Suppressor macrophage treated with lipopolysaccharide for 1 hour (primary cell): ENCODE measurements at regions not wholly inside any gene's neighbourhood (a gene's known extent, or its start where the extent isn't known, plus 50 kb on each side); places are given as distances from the start of the nearest gene placed in this dataset.
"Not testable (repeated sequence)": the region's sequence is repeated elsewhere in the genome, so short reads cannot be mapped to it uniquely, and the experiment has no call there.

Source experiments
- DNase-seq, 3 donors: peaks; one replicate each; pipeline ENCODE4 v3.0.0-alpha.2; 2020 to 2022

DNA sequence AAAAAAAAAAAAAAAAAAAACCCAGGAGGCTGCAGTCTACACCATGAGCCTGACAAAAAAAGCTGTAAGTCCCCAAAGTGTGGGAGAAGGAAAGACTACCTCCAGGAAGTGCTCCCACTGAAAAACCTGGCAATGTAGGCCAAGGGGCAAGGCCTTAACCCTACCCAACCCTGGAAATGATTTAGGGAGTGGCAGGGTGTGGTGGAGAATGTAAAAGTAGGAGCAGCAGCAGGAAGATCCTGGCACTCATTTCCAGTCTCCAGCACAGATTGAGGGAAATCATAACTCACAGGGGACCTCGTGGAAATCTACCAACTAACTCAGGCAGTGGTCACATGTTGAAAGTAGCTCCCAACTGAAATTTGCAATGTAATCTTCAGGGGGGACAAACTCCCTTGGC is 839.5 kb downstream of the EPHA3 start:
- no peak for DNase-seq

DNA sequence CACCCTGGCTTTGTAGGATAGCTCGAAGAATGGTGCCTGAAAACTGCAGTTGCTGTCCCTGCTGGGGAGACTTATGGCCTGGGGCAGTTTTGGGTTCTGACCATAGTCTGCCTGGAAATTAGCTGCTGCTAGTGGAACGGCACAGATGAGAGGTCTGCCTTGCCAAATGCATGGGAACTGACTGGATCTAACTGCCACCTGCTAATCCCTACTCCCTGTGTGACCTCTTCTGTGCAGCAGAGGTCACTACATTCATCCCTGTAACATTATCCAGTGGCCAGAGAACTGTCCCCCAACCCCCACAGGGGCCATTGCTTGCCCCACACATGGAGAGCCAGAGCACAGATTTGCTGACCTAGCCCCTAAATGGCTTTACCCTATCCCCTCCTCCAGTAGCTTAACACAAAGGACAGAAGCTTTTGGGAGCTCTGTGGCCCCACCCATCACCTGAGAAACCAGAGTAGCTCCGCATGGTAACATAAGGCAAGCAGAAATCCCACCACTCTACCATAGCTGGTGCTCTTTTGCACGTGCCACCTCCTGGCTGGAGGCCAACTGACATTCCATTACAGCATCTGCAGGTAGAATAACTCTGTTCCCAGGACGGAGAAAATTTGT is 840.0 kb downstream of the EPHA3 start:
- no peak for DNase-seq

DNA sequence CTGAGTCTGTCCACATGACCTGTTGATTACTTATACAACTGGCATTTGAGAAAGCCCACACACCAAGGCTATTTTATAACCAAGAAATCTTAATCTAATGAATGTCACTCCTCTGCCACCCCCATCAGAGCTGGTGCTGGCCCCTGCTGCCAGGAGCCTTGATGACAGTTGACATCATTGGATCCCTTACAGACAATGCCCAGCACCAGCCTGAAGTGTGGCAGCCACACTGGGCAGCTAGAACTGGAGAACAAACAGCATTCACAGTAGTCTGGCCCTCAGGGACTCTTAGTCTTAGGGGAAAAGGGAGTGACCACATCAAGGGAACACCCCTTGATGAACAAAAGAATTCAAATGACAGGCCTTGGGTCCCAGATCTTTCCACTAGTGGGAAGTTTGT is 840.6 kb downstream of the EPHA3 start:
- DNase-seq = no peak

DNA sequence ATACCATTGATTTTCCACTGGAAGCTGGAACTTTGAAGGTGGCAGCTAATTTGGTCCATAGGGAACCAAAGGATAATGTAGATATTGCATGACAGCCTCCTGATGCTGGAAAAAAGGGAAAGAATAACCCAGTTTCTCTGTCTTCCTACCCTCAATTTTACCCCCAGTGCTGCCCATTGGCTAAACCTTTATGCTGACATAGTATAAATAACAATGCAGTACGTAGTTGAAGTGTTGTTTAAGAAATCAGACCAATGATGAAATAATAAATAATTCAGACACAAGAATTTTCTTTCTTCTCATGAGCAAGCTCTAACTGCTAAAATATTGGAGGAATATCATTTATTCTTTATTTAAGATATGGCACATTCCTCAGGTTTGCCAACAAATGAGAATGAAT is 843.4 kb downstream of the EPHA3 start:
- DNase-seq = no peak

DNA sequence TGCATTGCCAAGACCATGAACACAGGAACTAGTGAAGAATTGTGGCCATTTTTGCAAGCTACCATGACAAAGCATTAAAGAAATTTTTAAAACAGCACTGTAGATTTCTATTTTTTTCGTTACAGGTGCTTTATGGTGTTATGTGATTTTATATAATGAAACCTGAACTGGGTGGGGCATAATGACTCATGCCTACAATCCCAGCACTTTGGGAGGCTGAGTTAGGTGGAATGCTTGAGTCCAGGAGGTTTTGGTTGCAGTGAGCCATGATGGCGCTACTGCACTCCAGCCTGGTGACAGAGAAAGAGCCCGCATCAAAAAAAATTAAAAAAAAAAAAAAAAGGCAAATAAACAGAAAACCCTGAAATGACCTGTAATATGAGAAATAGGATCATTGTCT is 846.7 kb downstream of the EPHA3 start:
- no peak for DNase-seq

DNA sequence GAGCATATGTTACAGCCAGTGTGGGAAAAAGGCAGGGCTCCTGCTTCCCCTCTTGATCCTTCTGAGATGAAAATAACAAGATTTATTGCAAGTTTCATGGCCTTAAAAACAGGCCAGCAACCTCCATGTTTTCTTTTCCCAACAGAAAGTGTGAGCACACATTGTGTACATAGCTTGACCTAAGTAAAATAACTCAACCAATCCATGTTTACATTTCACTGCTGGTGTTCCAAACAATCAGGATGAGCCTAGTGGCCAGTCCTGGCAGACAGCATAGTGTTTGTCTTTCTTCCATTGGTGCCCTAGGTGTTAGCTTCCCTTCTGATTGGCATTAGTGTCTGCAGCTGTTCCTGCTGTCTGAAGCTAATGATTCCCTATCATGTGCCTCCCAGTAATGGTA is 847.7 kb downstream of the EPHA3 start:
- no peak for DNase-seq

DNA sequence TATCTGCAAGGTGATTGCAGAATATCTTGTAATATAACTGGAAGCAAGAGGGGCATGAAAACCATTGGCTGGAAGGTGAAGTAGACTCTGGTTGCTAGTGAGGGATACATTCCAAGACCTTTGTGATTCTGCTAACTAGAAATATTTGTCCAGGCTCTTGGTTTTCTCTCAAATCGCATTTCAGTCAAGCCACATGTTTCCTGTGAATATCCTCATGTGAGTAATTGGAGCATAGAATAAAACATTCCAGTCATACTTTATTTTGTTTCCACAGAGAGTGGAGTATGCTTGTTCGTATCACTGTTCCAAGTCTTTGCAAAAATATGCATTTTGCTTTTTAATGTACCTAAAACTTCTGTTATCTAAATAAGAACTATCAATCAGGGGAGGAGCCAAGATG is 850.0 kb downstream of the EPHA3 start:
- DNase-seq = no peak

DNA sequence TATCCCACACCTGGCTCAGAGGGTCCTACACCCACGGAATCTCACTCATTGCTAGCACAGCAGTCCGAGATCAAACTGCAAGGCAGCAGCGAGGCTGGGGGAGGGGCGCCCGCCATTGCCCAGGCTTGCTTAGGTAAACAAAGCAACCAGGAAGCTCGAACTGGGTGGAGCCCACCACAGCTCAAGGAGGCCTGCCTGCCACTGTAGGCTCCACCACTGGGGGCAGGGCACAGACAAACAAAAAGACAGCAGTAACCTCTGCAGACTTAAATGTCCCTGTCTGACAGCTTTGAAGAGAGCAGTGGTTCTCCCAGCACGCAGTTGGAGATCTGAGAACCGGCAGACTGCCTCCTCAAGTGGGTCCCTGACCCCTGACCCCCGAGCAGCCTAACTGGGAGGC is 850.7 kb downstream of the EPHA3 start:
- not testable (repeated sequence) for DNase-seq

DNA sequence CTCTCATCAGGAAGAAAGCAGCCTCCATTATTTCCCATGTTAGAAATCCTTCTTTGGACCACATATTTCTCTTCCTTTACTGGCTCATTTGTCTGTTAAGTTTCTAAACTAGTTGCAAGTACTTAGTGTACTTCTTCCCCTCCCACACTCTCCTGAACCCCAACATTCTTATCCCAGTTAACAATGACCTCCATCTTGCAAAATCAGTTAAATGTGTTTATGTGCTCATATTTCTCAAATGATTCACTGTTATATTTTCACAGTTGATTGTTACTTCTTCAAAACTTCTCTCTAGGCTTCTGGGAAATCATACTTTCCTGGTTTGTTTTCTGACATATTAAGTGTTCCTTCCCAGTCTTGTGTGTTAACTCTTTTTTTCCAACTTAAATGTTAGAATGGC is 856.9 kb downstream of the EPHA3 start:
- no peak for DNase-seq

DNA sequence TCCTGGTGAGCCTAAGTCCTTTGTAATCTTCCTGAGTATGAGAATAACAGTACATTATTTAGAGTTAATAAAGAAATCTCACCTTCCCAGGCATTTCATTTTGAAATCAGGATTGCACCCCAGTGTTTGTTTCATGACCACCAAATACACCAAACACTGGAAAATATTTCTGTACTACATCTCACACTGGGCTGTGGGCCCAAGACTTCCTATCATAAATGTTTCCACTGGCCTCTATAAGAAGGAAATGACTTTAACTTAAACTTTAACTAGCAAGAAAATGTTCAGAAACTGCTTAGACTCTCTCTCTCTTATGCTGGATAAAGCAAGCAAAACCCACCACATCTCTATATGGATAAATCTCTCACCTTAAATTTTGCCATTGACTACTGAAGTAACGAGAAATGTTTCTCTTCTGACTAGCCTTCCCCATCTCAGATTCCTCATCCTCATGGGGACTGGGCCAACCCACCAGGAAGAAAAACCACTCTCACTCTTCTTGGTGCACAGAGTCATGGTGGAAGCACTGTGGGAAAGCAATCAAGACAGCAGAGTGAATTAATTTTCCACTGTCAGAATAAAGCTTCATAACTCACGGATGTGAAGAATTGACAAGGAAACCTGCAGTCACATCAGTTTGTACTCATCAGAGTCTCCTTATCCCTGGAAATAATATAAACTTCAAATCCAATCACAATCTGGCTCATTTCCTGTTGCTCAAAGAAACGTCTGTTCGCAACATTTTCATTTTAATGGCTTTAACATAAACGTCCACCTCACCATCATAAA is 859.6 kb downstream of the EPHA3 start:
- DNase-seq = no peak

DNA sequence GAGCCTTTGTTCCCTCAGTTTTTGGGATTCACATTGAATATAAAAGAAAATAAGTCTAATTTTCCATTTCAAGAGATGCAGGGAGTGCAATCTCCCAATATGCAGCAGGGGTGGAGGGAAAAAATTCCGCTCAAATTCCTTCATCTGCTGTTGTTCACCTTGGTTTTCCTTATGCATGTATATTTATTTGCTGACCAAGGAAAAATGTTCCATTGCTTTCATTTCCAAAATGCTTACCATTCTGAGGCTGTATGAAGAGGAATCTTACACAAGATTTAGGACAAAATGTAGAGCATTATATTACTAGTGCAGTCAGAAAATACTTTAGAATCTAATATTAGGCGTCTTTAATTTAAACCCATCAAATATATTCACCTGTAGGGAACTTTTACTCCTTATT is 863.9 kb downstream of the EPHA3 start:
- DNase-seq = no peak

DNA sequence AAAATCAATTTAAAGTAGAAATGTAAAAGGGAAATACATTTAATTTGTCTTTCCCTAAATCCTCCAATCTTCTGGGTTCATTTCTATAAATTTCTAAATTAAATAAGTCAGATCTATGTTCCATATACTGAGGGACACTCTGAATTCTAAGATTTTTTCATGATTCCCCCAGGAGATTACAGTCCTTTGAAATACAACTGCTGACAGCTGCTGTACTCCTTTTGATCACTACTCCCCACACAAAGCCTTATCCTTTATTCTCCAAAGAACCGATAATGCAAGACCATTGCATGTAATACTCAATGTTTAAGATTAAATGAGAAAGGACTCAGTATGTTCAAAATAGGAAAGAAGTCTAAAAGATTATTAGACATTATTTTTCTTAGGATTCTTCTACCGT is 865.7 kb downstream of the EPHA3 start:
- DNase-seq = no peak

DNA sequence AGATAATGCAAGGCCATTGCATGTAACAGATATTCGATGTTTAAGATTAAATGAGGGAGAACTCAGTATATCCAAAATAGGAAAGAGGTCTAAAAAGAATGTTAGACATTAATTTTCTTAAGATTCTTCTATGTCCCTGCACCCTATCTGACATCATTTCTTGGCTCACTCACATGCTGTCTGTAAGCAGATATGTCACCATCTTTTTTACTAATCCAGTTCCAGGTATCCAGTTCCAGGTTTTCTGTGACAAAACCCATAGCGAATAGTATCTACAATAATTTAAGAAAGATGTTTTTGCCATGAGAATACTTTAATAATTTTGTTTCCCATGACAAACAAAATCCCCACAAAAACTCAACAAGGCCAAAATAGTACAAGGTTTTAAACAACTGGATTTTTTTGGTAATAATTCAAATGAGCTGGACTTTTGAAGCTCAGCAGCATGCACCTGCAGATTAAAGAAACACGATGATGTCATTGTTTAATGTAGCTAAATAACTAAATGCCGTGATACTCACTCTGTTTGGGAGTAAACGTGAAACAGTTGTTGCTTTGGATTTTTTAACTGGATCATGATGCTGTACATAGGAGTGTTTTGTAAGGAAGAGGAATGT is 867.6 kb downstream of the EPHA3 start:
- DNase-seq = no peak

DNA sequence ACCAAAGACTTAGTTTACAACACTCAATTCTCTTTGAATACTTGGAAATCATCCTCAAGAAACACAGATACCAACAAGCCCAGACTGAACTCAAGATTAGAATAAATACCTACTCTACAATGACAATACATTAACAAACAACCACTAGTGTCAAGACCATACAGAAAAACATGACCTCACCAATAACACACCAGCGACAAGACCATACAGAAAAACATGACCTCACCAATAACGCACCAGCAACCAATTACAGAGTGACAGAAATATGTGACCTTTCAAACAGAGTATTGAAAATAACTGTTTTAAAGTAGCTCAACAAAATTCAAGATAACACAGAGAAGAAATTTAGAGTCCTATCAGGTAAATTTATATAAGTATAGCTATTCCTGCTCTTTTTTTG is 876.0 kb downstream of the EPHA3 start:
- no peak for DNase-seq

DNA sequence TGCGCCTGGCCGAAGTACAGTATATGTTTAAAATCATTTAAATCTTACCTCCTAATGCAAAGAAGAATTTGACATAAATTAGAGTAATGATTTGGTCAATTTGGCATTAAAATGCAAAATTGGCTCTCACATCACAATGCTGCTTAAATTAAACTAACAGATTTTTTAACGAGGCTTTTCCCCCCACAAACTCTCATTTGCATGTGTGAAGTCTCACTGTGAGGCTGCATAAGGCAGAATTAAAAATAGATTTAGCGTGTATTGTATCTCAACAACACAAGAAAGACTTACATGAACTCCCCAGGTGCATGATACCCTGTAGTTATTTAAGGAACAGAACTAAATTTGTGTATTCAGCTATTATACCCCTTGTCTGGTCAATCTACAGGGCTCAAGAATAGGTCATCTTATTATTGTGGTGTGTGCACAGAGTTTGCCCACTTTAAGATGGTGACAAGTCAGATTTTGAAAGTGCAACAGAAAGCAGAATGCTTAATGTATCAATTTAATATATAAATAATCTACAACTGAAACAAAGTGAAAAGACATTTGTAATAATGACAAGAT is 897.9 kb downstream of the EPHA3 start:
- no peak for DNase-seq

DNA sequence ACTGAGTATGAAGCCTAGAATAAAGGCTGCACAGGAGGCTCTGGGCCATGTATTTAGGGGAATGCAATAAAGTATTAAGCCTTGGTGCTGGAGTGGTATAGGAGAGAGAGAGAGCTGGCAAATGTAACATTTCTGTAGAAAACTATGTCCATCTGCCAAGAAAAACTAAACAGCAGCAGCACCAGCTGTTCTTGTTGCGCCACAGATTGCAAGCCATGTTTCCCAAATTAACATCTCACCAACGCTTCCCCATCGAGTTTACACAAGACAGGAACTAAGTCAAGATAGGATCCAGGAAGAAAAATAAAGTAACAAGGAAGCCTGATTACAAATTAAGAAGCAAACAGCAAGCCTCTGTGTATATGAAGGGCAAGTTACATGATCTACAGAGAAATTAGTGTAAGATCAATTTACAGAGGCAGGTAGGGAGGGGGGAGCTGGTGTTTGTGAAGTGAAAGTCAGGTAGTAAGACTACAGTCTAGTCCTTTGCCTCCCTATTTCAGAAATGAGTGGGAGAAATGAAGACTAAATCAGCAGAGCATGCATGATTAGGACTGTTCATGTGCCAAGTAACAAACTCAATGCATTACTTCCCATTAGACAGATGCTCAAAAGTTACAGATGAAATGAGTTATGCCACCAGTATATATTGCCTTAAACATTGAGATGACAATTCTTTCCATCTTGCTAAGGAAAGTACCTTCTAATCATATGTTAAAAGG is 900.5 kb downstream of the EPHA3 start:
- DNase-seq = peak; percentile 29 to 52 (median 39)

DNA sequence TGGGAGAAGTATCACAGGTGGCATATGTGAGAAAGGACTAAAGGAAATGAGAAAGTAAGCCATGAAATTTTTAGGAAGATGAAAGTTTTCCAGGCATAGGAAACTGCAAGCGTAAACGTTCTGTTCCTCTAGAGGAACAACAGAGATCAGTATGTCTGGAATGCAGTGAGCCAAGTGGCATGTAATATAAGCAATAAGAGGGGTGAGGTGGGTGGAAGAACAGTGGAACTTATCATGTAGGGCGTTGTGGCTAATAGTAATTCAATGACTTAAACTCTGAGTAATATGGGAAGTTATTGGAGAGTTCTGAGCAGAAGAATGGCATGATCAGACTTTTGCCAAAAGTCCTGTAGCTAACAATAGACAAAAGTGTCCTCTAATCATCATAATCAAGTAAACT is 902.9 kb downstream of the EPHA3 start:
- peak in 2 of 3 donors; percentile 1 to 14 for DNase-seq

DNA sequence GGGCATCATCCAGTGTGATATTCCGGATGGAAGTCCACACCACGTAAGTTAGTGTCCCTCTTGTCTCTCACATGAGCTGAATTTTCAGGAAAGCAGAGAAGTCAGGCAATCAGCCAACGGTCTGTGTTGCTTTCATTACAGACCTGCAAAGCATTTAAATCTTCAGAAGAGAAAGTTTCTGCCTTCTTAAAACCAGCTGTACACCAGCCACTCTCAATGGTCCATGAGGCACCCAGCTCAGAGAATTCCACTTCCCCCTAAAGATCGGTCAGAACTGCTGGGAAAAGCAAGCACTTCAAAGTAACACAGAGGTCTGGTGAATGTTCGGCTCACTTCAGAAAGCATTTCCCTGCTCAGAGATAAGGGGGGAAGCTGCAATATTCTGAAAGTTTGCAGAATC is 903.7 kb downstream of the EPHA3 start:
- no peak for DNase-seq

DNA sequence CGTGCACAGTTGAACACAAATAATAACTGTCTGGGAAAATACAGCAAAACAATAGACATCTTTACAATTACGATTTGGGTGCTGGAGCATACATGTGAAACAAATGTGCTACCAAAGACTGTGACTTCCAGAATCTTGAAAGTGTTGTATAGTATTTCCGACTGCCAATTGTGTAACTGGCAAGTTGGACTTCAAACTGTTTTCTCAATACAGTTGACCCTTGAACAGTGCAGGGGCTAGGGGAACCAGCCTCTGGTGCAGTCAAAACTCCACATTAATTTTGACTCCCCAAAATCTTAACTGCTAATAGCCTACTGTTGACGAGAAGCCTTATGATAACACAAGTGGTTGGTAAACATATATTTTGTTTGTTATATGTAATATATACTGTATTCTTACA is 904.2 kb downstream of the EPHA3 start:
- DNase-seq = no peak

DNA sequence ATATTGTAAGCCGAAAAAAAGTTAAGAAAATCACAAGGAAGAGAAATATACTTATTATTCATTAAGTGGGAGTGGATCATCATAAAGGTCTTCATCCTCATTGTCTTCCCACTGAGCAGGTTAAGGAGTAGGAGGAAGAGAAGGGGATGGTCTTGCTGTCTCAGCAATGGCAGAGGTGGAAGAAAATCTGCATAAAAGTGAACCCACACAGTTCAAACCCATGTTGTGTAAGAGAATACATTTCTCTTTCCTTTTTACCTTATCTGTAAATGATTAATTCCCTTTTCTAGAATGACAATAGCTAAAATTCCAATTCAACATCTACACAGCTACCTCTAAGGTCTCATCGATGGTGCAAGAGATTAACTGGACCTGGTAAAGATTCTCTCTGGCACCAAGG is 904.6 kb downstream of the EPHA3 start:
- DNase-seq = no peak

DNA sequence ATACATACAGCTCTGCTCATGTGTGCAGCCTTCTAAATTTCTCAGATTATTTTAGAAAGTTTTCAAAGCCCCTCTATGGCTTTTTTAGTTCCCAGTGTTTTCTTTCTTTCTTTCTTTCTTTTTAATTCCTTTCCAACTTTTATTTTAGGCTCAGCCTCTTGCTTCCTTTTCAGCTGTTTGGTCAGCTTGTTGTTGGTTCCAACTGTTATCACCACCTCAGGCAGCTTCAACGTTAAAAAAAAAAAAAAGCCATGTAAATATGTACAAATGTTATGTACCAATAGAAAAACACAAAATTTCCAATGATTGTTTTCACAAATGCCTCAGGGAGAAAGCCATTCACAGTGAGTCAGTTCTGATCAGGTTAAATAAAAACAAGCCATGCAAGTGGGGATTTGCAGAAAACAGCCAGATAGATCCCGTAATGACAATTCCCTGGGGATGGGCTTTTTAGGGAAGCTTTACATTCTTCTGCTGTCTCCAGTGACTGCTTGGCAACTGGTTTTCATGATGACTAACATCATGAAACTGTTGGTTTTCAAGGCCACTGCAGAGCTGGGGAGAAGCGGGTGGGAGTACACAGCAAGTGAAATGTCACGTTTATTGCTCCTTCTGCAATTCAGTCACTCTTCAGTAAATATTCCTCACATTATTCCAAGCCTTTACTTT is 908.4 kb downstream of the EPHA3 start:
- peak in 1 of 3 donors; percentile 2 for DNase-seq

DNA sequence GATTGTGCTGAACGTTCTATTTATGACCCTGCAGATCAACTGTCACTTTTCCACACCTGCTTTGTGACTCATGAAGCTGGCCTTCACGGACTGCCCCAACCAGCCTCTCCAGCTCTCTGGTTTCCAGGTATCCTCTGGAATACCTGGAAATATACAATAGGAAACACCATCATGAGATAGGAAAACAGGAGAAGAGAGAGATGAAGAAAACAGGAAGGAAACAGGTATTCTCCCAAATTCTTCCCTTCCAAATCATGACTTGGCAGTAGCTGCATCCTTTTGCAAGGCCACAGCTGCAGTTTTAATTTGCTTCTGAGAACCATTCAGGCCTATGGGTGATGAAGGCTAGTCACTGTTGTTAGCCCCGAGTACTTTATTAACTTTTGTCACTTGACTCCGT is 909.1 kb downstream of the EPHA3 start:
- DNase-seq = no peak

DNA sequence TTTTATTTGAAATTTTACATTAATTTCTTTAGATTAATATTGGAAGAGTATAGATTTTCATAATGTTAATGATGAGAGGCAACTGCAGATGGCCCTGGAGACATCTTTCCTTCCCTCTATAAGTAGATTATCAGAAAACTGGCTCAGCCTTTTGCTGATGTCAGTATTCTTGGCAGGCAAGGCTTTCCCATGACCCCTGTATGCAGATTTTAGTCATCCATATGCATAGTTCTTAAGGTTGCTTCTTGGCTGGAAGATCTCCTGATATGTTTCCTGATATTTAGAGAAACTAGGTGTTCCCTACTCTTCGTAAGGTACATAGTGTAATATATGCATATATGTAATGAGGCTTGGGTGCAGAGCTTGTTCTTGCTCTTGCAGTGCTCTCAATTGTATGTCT is 911.4 kb downstream of the EPHA3 start:
- no peak for DNase-seq
